ENCODE measurements at regions not wholly inside any gene's neighbourhood (a gene's known extent, or its start where the extent isn't known, plus 50 kb on each side); places are given as distances from the start of the nearest gene placed in this dataset.
"Not testable (repeated sequence)": the region's sequence is repeated elsewhere in the genome, so short reads cannot be mapped to it uniquely, and the experiment has no call there.

DNA sequence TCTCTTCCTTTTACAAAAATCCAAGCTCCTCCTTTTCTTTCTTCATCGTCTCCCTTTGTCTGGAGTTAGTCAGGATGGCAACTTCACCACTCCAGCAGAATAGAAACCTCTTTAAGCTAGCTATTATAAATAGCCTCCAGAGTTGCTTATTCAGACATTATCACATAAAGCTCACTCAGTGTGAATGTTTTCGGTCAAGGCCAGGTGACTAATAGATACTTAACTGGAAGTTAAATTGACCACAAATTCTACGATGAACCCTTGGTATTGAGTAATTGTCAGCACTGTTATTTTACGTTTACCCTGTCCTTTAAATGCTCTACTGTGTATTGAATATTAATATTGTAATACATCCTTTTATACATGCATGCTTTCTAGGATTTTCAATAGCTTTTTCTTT, 340.4 kb downstream of the OTUD1 start:
- no peak for DNase-seq

DNA sequence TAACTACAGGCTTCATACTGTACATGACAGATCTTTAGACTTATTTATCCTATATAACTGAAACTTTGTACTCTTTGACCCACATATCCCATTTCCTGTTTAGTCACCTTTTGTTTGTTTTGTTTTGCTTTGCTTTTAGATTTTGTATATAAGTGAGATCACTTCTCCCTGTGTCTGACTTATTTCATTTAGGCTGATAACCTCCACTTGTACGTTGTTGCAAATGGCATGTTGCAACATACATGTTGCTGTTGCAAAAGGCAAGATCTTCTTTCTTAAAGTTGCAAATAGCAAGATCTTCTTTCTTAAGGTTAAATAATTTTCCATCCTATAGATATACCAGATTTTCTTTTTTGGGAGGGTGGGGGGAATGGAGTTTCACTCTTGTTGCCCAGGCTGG, 341.5 kb downstream of the OTUD1 start:
- DNase-seq = no peak

DNA sequence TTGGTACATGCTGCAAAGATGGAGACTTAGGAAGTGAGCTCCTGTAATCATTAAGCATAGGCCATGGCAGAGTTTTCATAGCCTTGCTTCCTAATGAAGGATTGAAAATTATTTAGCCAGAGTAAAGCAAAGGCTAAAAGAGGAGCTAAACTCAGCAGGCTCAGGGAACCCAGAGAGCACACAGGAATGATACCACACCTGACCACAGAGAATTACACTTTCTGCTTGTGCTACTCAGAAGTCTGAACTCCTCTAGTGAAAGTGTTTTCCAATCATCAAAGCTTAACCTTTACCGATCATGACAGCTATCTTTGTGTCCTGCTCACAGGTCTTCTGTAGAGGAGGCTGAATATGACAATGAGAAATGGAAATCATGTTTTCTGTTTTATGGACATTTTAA, 347.7 kb downstream of the OTUD1 start:
- DNase-seq = no peak

DNA sequence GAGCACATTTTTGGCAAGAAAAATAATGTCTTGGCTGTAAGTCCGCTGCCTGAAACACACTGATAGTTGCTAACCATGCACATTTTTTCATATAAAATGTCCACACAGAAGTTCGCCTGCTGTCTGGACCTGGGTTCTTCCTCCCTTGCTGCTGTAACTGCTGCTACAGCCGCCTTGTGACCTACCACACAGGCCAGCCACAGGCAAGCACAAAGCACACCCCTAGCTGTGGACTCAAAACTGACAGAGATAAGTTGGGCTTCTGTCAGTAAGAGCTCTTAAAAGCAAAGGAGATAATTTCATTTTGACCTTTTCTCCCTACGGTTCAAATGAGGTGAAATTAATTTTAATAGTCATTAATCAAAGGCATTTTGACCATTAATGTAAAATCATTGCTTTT, 354.7 kb downstream of the OTUD1 start:
- DNase-seq = no peak

DNA sequence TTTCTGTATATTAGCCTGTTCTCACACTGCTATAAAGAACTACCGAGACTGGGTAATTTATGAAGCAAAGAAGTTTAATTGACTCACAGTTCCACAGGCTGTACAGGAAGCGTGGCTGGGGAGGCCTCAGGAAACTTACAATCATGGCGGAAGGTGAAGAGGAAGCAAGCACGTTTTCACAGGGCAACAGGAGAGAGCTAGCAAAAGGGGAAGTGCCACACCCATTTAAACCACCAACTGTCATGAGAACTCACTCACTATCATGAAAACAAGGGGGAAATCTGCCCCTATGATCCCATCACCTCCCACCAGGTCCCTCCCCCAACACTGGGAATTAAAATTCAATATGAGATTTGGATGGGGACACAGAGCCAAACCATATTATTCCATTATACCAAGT, 358.6 kb downstream of the OTUD1 start:
- DNase-seq = not testable (repeated sequence)

DNA sequence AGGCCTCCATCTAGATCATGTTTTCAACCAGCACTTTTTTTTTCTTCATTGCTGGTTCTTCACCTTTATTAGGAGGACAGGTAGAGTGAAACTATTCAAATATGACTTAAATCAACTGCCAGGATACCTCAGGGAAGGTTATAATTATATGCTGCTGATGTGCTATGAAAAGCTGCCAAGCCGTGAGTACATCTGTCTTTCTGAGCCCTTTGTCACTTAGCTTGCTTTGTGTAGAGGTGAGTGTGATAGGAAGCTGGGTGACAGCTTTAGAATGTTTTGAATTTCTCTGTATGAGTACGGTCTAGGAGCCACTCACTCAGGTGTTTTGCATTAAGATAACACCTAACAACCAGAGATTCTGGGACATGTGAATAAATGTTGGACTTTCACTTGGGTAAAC, 365.2 kb downstream of the OTUD1 start:
- DNase-seq = no peak

DNA sequence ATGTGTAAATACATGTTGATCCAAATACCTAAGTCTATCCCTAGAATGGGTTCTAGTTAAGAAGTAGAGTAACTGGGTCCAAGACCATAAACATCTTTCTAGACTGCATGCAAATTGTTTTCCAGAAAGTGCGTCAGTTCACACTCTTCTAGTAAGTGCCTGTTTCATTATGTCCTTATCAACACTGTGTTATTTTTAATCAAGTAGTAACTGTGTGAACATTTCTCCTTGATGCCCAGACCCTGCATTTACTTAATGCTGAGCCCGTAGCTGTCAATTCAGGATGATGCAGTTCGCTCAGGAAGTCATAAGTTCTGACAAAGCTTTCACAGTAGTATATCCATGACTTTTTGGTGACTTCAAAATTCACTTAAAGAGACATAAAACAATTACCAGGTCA, 374.8 kb downstream of the OTUD1 start:
- no peak for DNase-seq

DNA sequence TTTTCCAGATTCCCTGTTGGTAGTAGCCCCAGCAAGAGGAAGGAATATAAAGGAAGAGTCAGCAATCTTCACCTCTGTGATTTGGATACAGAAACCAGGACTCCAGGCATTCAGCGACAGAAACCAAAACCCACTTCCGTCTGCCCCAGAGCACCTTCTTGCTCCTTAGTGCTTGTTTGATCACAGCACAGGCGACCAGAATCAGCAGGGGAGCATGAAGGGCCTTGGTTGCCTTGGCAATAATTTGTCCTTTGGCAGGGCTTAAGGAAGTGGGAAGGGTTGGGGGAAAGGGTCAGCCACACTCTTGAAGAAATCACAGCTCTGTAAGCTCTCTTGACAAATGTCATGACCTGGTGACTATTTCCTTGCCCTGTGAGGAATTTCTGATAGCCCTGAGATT, 379.6 kb downstream of the OTUD1 start:
- DNase-seq = no peak

DNA sequence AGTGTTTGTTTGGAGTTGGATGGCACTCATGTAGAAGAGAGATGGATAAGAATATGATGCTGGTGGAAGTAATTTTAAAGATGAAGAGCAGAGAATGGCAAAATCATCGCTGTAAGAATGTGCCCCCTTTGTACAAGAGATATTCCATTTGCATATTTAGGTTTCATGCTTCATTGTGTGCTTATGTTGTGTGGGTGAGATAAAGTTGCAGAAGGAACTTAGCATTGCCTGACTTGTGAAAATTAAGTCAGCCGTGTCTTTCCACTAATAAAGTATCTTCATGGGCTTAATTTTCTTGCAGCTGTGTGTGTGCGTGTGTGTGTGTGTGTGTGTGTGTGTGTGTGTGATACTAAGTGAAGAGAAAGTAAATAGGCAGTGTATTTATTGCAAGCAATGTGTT, 381.9 kb downstream of the OTUD1 start:
- no peak for DNase-seq

DNA sequence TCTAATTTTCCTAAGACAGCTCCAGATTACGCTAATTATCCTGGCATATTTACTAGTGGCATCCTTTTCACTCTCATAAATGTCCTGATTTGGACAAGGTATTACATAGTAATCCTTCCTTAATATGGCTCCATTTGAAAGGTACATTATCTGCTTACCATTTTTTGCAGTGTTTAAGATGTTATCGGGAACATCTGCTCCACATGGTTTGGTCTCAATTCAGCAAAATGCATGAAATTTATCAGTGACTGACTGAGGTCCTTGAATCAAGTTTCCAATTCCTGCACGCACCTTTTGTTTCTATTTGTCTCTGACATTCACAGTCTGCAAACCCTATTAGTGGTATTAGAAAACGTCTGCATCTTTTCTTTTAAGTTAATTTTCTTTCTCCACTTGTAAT, 384.1 kb upstream of the KIAA1217 start:
- no peak for DNase-seq

DNA sequence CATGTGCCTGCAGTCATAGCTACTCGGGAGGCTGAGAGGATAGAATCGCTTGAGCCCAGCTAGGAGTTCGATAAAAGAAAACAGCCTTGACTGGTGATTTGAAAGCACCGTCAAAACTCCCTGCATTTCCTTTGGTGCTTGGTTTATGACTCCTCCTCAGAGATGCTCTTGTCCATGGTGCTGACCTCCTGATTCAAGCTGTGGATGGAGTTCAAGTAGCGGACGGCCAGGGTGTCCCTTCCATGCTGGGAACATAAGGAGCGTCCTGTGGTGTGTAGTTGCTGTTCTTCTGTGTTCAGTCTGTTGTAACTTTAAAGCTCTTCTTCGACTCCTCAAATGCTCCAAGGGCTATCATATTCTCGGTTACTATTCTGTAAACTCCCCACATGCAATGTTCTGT, 382.5 kb upstream of the KIAA1217 start:
- peak; percentile 53 for DNase-seq

DNA sequence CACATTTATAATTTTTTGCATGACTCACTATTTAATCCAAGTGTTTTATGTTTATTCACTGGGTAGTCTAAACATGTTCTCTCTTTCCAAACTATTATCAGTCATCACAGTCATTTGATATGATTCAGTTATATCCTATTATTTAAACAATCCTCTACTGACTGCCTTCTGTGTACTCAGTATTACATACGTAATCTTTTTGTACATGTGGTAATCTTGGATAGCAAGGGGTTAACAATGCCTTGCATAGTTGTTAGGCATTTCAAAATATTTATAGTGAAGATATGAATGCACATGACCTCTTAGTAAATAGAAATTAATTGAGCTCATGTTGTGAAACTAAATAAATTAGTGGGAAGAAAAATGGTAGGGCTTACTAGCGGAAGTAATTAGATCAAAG, 379.4 kb upstream of the KIAA1217 start:
- no peak for DNase-seq

DNA sequence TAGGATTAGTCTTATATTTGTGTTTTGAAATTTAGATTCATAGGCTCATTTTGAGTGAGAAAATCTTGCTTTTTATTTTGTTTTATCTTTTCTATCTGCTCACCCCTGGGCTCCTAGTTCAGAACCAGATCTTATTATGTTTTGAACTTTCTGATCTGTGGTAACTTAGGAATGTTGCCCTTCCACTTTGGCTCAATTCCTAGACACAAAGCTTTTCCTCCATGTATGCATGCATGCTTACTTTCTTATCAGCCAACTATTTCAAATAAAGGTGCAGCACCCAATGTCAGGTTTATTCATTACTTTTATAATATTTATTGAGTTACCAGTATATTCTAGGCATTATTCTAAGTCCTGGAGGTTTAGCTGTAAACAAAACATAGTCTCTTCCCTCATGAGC, 374.8 kb upstream of the KIAA1217 start:
- DNase-seq = no peak

DNA sequence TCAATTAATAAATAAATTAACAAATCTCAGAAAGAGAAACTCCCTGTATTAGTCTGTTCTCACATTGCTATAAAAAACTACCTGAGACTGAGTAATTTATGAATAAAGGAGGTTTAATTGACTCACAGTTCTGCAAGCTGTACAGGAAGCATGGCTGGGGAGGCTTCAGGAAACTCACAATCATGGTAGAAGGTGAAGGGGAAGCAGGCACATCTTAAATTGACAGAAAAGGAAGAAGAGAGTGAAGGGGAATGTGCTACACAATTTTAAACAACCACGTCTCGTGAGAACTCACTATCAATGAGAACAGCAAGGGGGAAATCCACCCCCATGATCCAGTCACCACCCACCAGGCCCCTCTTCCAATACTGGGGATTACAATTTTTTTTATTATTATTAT, 358.3 kb upstream of the KIAA1217 start:
- DNase-seq = no peak

DNA sequence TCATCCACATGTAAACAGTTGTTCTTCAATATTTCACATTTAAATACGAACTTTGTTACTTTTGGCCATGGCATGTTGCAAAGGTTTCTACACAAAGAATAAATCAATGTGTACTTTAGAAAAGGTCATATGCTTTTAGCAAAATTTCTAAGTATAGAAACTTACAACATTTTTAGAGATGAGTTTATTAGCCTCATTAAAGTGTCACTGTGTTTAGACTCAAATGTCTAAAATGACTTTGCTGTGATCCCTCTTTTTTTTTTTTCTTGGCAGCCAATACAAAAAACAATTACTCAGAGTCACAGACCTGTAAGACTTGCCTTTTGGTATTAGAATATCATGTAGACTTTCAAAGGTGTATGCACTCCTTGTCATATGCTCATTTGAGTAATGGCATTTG, 349.3 kb upstream of the KIAA1217 start:
- DNase-seq = no peak

DNA sequence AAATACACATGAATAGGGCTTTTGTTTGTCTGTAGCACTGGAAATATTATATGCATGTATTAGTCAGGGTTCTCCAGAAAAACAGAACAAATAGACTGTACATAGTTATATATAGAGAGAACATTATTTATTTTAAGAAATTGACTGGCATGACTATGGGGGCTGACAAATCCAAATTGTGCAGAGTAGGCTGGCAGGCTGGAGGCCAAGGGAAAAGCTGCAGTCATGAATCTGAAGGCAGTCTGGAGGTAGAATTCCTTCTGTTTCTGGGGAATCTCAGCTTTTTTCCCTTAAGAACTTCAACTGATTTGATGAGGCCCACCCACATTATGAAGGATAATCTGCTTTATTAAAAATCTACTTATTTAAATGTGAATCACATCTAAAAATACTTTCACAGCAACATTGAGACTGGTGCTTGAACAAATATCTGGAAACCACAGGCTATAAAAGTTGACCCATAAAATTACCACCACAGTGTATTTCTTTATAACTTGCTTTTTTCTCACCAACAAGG, 344.2 kb upstream of the KIAA1217 start:
- no peak for DNase-seq

DNA sequence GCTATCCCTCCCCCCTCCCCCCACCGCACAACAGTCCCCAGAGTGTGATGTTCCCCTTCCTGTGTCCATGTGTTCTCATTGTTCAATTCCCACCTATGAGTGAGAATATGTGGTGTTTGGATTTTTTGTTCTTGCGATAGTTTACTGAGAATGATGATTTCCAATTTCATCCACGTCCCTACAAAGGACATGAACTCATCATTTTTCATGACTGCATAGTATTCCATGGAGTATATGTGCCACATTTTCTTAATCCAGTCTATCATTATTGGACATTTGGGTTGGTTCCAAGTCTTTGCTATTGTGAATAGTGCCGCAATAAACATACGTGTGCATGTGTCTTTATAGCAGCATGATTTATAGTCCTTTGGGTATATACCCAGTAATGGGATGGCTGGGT, 342.0 kb upstream of the KIAA1217 start:
- DNase-seq = not testable (repeated sequence)

DNA sequence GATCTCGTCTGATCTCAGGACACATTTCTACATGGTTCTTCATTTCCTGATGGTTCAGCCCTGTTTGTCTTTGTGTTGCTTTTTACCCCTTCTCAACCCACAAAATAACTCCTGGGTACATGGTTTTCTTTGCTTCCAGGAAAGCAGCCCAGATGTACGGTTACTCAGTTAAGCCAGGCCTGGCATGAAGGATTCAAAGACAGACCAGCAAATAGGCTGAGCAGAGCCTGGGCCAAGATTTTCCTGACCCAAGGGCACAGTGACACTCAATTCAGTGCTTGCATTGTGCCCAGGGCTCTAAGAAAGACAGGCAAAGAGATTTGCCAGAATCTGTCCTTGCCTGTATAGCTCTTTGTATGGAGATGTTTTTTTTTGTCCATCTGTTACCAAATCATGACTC, 340.8 kb upstream of the KIAA1217 start:
- DNase-seq = no peak

DNA sequence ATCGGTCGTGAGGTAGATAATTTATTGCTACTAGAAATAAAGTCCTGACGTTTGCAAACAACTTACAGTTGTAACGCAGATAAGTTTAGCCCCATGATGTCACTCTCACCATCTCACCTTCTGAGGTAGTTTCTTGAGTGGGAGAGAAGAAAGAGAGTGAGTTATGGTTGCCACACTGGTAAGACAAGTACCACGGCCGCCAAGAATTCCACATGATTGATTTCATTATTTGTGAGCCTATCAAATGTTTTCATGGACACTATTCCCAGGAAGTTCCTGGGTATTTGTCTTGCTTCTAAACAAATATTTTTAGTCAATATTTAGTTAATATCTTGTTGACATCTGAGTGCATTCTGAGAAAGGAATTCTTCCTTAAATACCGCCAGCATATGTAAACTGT, 339.4 kb upstream of the KIAA1217 start:
- no peak for DNase-seq

DNA sequence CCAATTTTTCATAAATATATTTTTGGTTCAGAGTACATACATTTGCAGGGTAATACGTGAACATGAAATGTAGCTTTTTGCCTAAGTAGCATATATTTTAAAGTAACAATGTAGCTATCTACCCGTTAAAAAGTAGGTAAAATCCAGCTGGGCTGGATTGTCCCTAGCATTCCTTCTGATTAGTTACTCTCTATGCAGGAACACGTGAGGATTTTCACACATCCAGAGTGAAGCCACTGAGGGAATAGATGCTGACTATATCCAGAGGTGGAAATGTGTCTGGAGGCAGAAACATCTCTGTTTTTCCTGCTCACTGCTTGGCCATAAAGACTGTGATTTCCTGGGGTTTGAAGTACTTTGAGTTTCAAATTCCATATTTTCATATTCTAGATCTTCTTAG, 338.9 kb upstream of the KIAA1217 start:
- DNase-seq = no peak

DNA sequence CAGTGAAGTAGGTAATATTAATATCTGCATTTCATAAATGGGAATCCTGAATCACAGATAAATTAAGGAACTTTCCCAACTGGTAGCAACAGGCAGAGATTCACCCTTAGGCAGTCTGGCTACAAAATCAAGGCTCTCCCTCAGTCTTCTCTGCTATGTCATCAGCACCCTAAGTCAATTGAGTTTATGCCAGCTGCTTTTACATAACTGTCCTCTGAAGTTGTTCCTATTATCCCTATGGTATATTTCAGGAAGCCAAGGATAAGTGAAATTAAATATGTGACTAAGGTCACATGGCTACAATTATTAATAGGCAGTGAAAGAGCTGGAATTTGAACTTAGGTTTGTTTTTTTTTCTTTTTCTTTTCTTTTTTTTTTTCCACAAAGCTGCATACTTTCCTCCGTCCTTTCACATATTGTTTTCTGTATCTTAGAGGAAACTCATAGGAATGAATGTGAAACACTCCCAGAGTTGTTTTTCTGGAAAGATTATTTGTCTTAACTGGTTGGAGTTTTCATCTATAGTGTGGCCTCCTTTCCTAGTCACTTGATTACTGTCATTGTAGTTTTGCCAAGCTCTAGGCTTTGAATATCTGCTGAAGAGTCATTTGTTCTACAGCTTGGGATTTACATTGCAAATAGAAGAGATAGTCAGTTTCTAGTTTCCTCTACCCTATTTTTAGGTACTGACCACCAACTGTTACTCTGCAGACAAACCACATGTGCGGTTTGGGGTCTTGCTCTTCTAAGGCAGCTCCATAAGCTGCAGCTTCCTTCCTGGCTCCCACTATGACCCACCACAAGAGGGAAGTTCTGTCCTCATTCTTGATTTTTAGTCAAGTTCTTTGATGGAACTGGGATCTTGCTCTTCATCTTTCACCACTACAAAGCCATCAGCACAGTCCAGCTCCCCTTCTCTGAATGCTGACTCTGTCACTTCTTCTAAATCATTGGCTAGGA, 338.0 kb upstream of the KIAA1217 start:
- DNase-seq = peak; percentile 35

DNA sequence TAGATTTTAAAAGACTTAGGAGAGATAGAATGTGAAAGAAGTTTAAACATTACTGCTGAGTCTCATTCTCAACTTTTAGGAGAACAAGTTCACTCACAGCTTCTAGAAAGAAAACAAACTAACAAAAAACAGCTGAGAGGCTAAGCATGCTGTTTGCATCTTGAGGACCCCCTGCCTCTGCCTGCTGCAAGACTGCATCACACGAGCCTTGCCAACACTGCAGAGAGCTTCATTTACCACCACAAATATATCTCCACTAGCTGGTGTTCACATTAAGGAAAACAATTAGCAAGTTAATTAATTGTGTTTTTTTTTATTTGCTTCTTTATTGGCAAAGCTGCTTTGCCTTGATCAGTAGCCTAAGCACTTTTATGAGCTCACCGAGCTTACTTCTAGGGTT, 336.6 kb upstream of the KIAA1217 start:
- DNase-seq = no peak

DNA sequence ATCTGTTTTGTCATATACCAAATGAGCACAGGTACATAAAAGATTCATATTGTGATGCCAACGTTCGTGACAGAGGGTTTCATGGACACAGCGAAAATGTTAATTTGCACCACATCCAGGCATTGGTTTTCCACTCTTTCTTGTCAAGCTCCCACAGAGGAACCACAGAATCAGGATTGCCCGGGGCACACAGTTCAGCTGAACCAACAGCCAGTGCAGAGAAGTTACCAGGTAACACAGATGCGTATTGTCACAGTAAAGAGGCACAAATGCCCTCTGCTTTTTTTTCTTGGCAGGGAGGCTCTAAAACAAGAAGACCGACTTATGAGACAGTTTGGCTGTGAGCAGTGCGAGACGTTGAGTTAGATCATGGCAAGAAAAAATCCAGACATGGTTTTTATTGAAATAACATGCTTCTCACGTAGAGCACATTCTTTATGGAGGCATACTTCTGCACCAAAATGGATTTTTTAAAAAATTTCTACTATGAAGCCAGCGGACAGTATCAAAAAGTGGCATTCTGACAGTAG, 331.1 kb upstream of the KIAA1217 start:
- DNase-seq = no peak

DNA sequence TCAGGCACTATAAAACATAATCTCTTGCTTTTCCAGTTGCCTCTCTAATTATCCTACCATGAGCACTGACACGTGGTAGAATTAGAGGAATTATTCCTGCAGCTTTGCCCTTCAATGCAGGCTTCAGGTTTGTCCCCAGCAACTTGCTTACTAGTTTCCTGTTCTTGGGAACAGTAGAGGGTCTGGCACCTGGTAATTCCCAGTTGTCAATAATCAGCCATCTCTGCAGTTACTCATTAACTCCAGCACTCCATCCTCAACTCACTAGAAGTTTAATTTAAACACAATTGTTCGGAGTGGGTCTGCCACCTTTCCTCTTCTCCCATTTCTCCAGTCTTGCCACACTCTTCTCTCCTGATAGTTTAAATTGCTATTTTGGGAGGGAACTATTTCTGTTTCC, 324.3 kb upstream of the KIAA1217 start:
- DNase-seq = no peak

DNA sequence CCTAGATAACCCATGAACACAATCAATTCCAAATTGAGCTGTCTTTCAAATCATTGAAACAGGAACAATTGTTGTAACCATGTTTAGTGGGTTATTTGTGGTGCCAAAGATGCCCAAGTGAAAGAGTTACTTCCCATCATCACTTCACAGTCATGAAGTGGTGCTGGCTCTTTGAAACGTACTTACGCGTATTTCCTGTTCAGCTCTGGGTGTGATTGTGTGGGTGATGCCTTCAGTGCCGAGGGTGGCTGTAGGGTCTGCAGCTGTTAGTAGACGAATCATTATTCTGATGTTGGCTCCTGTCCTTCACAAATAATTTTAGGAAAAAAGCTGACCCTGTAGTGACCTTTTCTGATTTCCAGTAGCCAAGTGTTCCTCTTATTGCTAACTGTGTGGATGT, 323.1 kb upstream of the KIAA1217 start:
- DNase-seq = no peak
